ENCODE measurements at regions not wholly inside any gene's neighbourhood (a gene's known extent, or its start where the extent isn't known, plus 50 kb on each side); places are given as distances from the start of the nearest gene placed in this dataset.
"Not testable (repeated sequence)": the region's sequence is repeated elsewhere in the genome, so short reads cannot be mapped to it uniquely, and the experiment has no call there.

DNA sequence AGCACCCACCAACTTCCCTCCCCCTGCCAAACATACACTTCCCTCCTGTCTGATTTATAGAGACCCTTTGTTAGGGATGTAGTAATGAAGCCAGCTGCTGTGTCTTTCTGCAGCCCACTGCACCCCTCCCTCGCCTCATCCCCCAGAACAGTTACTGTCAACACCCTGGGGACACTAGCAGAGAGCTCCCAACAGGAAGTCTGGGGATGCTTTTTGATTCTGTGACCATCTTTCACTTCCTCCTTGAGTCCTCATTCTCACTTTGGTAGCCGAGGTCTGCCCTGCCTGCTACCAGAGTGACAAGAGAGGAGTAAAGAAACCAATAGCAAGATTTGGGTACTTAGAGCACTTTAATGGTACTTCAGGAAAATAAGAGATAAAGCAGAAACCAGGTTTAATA is 201.6 kb downstream of the SATB1 start:
- Histone ChIP-seq H3K4me1 (ENCODE audit: control insufficient read depth in 2 of 2, insufficient read depth in 2 of 2, low read length in 2 of 2) (no peaks in the 10 kb centered on the region), H3K27ac (ENCODE audit: low read depth in 2 of 2, low read length in 2 of 2) (no peak overlapping the region), H3K27me3 (ENCODE audit: control insufficient read depth in 2 of 2, insufficient read depth in 2 of 2, low read length in 2 of 2) (no peaks in the 10 kb centered on the region), H3K9me3 (ENCODE audit: control insufficient read depth in 2 of 2, low read length in 2 of 2) (no peaks in the 10 kb centered on the region), H3K4me3 (ENCODE audit: low read length in 2 of 2) (no peak overlapping the region), H3K9ac (ENCODE audit: low read depth in 1 of 2, low read length in 2 of 2) (no peak overlapping the region), H3K36me3 (ENCODE audit: control insufficient read depth in 2 of 2, insufficient read depth in 2 of 2, low read length in 2 of 2) (no peaks in the 10 kb centered on the region)

DNA sequence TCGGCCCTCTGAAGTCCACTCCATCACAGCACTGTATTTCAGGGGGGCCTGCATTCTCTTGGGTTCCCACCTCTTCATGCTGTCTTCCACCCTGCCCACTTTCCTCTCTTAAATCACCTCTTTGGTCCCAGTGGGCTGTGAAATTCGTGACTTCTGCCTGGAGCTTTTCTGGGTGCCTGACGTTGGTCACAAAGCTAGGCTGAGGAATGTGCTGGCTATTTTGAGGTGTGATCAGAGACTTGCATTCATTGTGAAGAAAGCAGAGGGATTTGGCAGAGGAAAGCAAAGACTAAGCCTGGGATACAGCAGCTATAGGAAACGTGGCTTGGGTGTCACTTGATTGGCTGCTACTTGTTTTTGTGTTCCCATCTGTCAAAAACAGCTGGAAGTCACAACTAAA is 202.5 kb downstream of the SATB1 start:
- H3K27ac ChIP-seq (ENCODE audit: low read depth in 2 of 2, low read length in 2 of 2): no peak overlapping the region

GRCh38 chr3:18217507-18218174 is 207.5 kb downstream of the SATB1 start:
- Histone ChIP-seq H3K36me3 (ENCODE audit: control insufficient read depth in 2 of 2, insufficient read depth in 2 of 2, low read length in 2 of 2) (no peaks in the 10 kb centered on the region), H3K9ac (ENCODE audit: low read depth in 1 of 2, low read length in 2 of 2) (no peak overlapping the region), H3K27ac (ENCODE audit: low read depth in 2 of 2, low read length in 2 of 2) (no peak overlapping the region), H3K9me3 (ENCODE audit: control insufficient read depth in 2 of 2, low read length in 2 of 2) (no peaks in the 10 kb centered on the region), H3K27me3 (ENCODE audit: control insufficient read depth in 2 of 2, insufficient read depth in 2 of 2, low read length in 2 of 2) (no peaks in the 10 kb centered on the region), H3K4me1 (ENCODE audit: control insufficient read depth in 2 of 2, insufficient read depth in 2 of 2, low read length in 2 of 2) (no peaks in the 10 kb centered on the region), H3K4me3 (ENCODE audit: low read length in 2 of 2) (no peak overlapping the region)

More for the DNA sequence above, 202.5 kb downstream of the SATB1 start:
- H3K36me3 ChIP-seq (ENCODE audit: control insufficient read depth in 2 of 2, insufficient read depth in 2 of 2, low read length in 2 of 2): no peaks in the 10 kb centered on the region
- H3K9ac ChIP-seq (ENCODE audit: low read depth in 1 of 2, low read length in 2 of 2): no peak overlapping the region
- H3K4me3 ChIP-seq (ENCODE audit: low read length in 2 of 2): no peak overlapping the region
- H3K27me3 ChIP-seq (ENCODE audit: control insufficient read depth in 2 of 2, insufficient read depth in 2 of 2, low read length in 2 of 2): no peaks in the 10 kb centered on the region
- no peaks in the 10 kb centered on the region for H3K9me3 ChIP-seq (ENCODE audit: control insufficient read depth in 2 of 2, low read length in 2 of 2)
- no peaks in the 10 kb centered on the region for H3K4me1 ChIP-seq (ENCODE audit: control insufficient read depth in 2 of 2, insufficient read depth in 2 of 2, low read length in 2 of 2)

DNA sequence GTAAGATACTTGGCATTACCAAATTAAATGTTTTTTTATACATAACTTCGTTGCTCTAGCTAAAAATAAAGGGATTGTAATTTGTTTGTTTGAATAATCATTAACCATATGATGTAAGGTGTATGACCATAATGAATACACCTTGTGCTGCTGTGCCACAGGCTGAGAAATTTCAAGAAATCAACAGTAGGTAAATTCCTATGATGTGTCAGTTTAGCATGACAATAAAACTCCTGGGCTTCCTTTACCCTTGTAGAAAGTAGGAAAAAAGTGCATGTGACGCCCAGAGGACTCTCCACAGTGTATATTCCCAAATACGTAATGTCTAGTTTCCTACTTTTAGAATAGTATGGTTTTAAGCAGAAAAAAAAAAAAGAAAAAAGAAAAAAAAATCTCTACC is 208.1 kb downstream of the SATB1 start:
- H3K4me3 ChIP-seq (ENCODE audit: low read length in 2 of 2): no peak overlapping the region
- H3K4me1 ChIP-seq (ENCODE audit: control insufficient read depth in 2 of 2, insufficient read depth in 2 of 2, low read length in 2 of 2): no peaks in the 10 kb centered on the region
- no peaks in the 10 kb centered on the region for H3K27me3 ChIP-seq (ENCODE audit: control insufficient read depth in 2 of 2, insufficient read depth in 2 of 2, low read length in 2 of 2)

GRCh38 chr3:18215639-18216038 is 209.5 kb downstream of the SATB1 start:
- H3K4me3 ChIP-seq (ENCODE audit: low read length in 2 of 2): no peak overlapping the region
- no peaks in the 10 kb centered on the region for H3K36me3 ChIP-seq (ENCODE audit: control insufficient read depth in 2 of 2, insufficient read depth in 2 of 2, low read length in 2 of 2)
- no peaks in the 10 kb centered on the region for H3K9me3 ChIP-seq (ENCODE audit: control insufficient read depth in 2 of 2, low read length in 2 of 2)
- H3K9ac ChIP-seq (ENCODE audit: low read depth in 1 of 2, low read length in 2 of 2): no peak overlapping the region
- H3K27ac ChIP-seq (ENCODE audit: low read depth in 2 of 2, low read length in 2 of 2): no peak overlapping the region
- H3K27me3 ChIP-seq (ENCODE audit: control insufficient read depth in 2 of 2, insufficient read depth in 2 of 2, low read length in 2 of 2): no peaks in the 10 kb centered on the region
- H3K4me1 ChIP-seq (ENCODE audit: control insufficient read depth in 2 of 2, insufficient read depth in 2 of 2, low read length in 2 of 2): no peaks in the 10 kb centered on the region

More for the DNA sequence above, 208.1 kb downstream of the SATB1 start:
- no peak overlapping the region for H3K27ac ChIP-seq (ENCODE audit: low read depth in 2 of 2, low read length in 2 of 2)
- H3K9ac ChIP-seq (ENCODE audit: low read depth in 1 of 2, low read length in 2 of 2): no peak overlapping the region
- no peaks in the 10 kb centered on the region for H3K36me3 ChIP-seq (ENCODE audit: control insufficient read depth in 2 of 2, insufficient read depth in 2 of 2, low read length in 2 of 2)
- H3K9me3 ChIP-seq (ENCODE audit: control insufficient read depth in 2 of 2, low read length in 2 of 2): no peaks in the 10 kb centered on the region

DNA sequence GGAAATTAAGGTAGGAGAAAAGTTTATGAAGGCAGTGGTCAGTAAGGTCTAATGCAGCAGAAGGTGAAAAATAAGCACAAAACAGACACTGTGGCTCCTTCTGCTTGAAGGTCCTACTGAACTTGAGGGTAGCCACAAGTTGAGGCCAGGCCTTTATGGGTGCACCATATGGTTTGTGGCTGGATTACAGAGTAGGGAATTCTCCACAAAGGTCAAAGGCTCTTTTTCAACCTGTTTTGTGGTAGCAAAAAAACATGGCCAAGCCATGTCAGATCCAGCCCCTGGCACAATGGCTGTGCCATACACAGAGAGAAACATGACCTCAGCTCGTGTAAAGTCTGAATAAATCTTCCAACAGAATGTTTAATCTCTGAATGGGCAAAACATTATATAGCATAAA is 214.0 kb downstream of the SATB1 start:
- no peaks in the 10 kb centered on the region for H3K27me3 ChIP-seq (ENCODE audit: control insufficient read depth in 2 of 2, insufficient read depth in 2 of 2, low read length in 2 of 2)
- H3K9ac ChIP-seq (ENCODE audit: low read depth in 1 of 2, low read length in 2 of 2): no peak overlapping the region
- no peaks in the 10 kb centered on the region for H3K9me3 ChIP-seq (ENCODE audit: control insufficient read depth in 2 of 2, low read length in 2 of 2)
- no peak overlapping the region for H3K4me3 ChIP-seq (ENCODE audit: low read length in 2 of 2)
- no peaks in the 10 kb centered on the region for H3K4me1 ChIP-seq (ENCODE audit: control insufficient read depth in 2 of 2, insufficient read depth in 2 of 2, low read length in 2 of 2)
- H3K27ac ChIP-seq (ENCODE audit: low read depth in 2 of 2, low read length in 2 of 2): no peak overlapping the region
- H3K36me3 ChIP-seq (ENCODE audit: control insufficient read depth in 2 of 2, insufficient read depth in 2 of 2, low read length in 2 of 2): no peaks in the 10 kb centered on the region

DNA sequence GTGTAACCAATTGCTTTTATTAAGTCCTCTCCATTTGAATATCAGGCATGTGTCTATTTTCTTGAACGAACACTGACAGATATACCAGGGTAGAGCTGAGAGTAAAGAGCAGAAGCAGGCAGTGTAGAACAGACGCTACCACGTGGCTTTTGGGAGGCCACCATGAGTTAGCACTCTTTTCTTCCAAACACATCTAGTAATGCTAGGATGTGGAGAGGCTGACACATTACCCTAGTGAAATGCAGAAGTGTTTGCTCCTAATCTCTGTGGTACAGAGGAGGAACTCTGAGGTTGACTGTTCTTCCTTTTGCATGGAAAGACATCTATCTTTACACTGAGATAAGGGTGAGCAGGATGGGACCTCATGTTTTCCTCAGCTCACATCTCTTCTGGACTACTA is 216.3 kb downstream of the SATB1 start:
- Histone ChIP-seq H3K4me1 (ENCODE audit: control insufficient read depth in 2 of 2, insufficient read depth in 2 of 2, low read length in 2 of 2) (no peaks in the 10 kb centered on the region), H3K4me3 (ENCODE audit: low read length in 2 of 2) (no peak overlapping the region), H3K36me3 (ENCODE audit: control insufficient read depth in 2 of 2, insufficient read depth in 2 of 2, low read length in 2 of 2) (no peaks in the 10 kb centered on the region), H3K27ac (ENCODE audit: low read depth in 2 of 2, low read length in 2 of 2) (no peak overlapping the region), H3K9me3 (ENCODE audit: control insufficient read depth in 2 of 2, low read length in 2 of 2) (no peaks in the 10 kb centered on the region), H3K9ac (ENCODE audit: low read depth in 1 of 2, low read length in 2 of 2) (no peak overlapping the region), H3K27me3 (ENCODE audit: control insufficient read depth in 2 of 2, insufficient read depth in 2 of 2, low read length in 2 of 2) (no peaks in the 10 kb centered on the region)

DNA sequence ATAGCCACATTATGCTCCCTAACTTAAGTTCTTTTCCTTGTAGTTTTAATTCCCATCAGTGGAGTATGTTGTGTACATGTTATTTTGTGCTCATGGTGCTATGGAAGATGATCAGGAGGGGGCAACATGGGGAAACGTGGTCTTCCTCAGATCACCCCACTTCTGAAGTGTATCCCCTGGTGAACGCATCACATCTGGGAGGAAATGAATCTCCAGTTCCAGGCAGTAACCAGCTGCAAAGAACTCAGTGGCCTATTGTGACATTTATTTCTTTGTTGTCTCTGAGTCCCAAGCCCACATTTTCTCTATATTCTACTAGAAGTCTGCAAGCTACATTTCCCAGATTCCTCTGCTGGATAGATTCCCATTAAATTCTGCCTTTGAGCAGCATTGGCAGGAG is 217.0 kb downstream of the SATB1 start:
- Histone ChIP-seq H3K4me3 (ENCODE audit: low read length in 2 of 2) (no peak overlapping the region), H3K9me3 (ENCODE audit: control insufficient read depth in 2 of 2, low read length in 2 of 2) (no peaks in the 10 kb centered on the region), H3K9ac (ENCODE audit: low read depth in 1 of 2, low read length in 2 of 2) (no peak overlapping the region), H3K27me3 (ENCODE audit: control insufficient read depth in 2 of 2, insufficient read depth in 2 of 2, low read length in 2 of 2) (no peaks in the 10 kb centered on the region), H3K27ac (ENCODE audit: low read depth in 2 of 2, low read length in 2 of 2) (no peak overlapping the region), H3K4me1 (ENCODE audit: control insufficient read depth in 2 of 2, insufficient read depth in 2 of 2, low read length in 2 of 2) (no peaks in the 10 kb centered on the region), H3K36me3 (ENCODE audit: control insufficient read depth in 2 of 2, insufficient read depth in 2 of 2, low read length in 2 of 2) (no peaks in the 10 kb centered on the region)

DNA sequence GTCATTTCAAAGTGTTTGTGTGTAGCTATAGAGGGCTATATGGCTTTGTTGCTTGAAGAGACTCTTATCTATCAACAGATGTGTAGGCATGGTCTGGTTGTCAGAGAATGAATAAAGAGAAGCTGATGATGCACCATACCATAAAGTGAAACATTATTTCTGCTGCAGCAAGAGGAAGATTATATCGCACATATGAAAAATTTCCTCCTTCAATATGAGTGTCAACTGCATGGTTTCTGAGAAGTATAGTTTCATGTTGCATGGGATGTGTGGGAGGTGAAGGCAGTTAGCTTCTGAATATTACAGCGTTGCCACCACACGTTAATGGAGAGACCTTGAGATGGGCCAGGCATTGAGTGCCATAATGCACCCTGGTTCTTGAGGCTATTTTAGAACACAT is 217.9 kb downstream of the SATB1 start:
- Histone ChIP-seq H3K36me3 (ENCODE audit: control insufficient read depth in 2 of 2, insufficient read depth in 2 of 2, low read length in 2 of 2) (no peaks in the 10 kb centered on the region), H3K9ac (ENCODE audit: low read depth in 1 of 2, low read length in 2 of 2) (no peak overlapping the region), H3K27me3 (ENCODE audit: control insufficient read depth in 2 of 2, insufficient read depth in 2 of 2, low read length in 2 of 2) (no peaks in the 10 kb centered on the region), H3K9me3 (ENCODE audit: control insufficient read depth in 2 of 2, low read length in 2 of 2) (no peaks in the 10 kb centered on the region), H3K27ac (ENCODE audit: low read depth in 2 of 2, low read length in 2 of 2) (no peak overlapping the region), H3K4me3 (ENCODE audit: low read length in 2 of 2) (no peak overlapping the region), H3K4me1 (ENCODE audit: control insufficient read depth in 2 of 2, insufficient read depth in 2 of 2, low read length in 2 of 2) (no peaks in the 10 kb centered on the region)

DNA sequence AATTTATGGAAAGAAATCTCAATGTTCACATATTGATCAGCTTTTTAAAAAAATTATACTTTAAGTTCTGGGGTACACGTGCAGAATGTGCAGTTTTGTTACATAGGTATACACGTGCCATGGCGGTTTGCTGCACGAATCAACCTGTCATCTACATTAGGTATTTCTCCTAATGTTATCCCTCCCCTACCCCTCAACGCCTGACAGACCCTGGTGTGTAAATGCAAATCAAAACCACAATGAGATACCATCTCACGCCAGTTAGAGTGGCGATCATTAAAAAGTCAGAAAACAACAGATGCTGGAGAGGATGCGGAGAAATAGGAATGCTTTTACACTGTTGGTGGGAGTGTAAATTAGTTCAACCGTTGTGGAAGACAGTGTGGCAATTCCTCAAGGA is 219.4 kb downstream of the SATB1 start:
- not testable (repeated sequence) for H3K4me1 ChIP-seq (ENCODE audit: control insufficient read depth in 2 of 2, insufficient read depth in 2 of 2, low read length in 2 of 2); H3K9me3 ChIP-seq (ENCODE audit: control insufficient read depth in 2 of 2, low read length in 2 of 2); H3K27me3 ChIP-seq (ENCODE audit: control insufficient read depth in 2 of 2, insufficient read depth in 2 of 2, low read length in 2 of 2); H3K36me3 ChIP-seq (ENCODE audit: control insufficient read depth in 2 of 2, insufficient read depth in 2 of 2, low read length in 2 of 2); H3K9ac ChIP-seq (ENCODE audit: low read depth in 1 of 2, low read length in 2 of 2); H3K4me3 ChIP-seq (ENCODE audit: low read length in 2 of 2); H3K27ac ChIP-seq (ENCODE audit: low read depth in 2 of 2, low read length in 2 of 2)

GRCh38 chr3:18201315-18201714 is 223.8 kb downstream of the SATB1 start:
- no peaks in the 10 kb centered on the region for H3K4me1 ChIP-seq (ENCODE audit: control insufficient read depth in 2 of 2, insufficient read depth in 2 of 2, low read length in 2 of 2)
- no peak overlapping the region for H3K27ac ChIP-seq (ENCODE audit: low read depth in 2 of 2, low read length in 2 of 2)
- H3K36me3 ChIP-seq (ENCODE audit: control insufficient read depth in 2 of 2, insufficient read depth in 2 of 2, low read length in 2 of 2): no peaks in the 10 kb centered on the region
- no peak overlapping the region for H3K9ac ChIP-seq (ENCODE audit: low read depth in 1 of 2, low read length in 2 of 2)
- no peaks in the 10 kb centered on the region for H3K9me3 ChIP-seq (ENCODE audit: control insufficient read depth in 2 of 2, low read length in 2 of 2)
- no peak overlapping the region for H3K4me3 ChIP-seq (ENCODE audit: low read length in 2 of 2)
- H3K27me3 ChIP-seq (ENCODE audit: control insufficient read depth in 2 of 2, insufficient read depth in 2 of 2, low read length in 2 of 2): no peaks in the 10 kb centered on the region

Data from mucosa of rectum (tissue), 2 donors.